ENCODE measurements at regions not wholly inside any gene's neighbourhood (a gene's known extent, or its start where the extent isn't known, plus 50 kb on each side); places are given as distances from the start of the nearest gene placed in this dataset.

- no peak for DNase-seq (ENCODE audit: extremely low read depth, low read depth)
These were observed 78.4 kb upstream of the SALL3 start for GRCh38 chr18:78900938-78901909.

DNA sequence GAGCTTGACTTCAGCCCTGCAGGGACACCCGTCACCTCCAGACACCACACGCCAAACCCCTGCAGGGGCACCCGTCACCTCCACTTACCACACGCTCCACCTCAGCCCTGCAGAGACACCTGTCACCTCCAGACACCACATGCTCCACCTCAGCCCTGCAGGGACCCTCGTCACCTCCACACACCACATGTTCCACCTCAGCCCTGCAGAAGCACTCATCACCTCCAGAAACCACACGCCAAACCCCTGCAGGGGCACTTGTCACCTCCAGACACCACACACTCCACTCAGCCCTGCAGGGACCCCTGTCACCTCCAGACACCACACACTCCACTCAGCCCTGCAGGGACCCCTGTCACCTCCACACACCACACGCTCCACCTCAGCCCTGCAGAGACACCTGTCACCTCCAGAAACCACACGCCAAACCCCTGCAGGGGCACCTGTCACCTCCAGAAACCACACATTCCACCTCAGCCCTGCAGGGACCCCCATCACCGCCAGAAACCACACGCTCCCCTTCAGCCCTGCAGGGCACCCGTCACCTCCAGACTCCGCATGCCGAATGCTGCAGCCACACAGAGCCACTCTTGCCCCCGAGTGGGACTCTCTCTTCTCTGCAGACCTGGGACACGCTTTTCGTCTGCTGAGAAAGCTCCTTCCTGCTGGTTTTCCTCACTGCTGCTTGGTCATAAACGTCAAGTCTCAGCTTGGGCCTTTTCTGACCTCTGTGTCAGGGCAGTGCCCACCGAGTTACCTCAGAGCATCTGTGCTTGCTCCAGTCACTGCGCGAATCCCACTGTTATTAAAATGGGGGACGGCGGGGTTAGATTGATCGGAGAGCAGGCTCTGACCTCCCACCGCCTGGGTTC, 77.5 kb upstream of the SALL3 start:
- DNase-seq (ENCODE audit: extremely low read depth, low read depth): no peak
- TF ChIP-seq, protein P1, sequence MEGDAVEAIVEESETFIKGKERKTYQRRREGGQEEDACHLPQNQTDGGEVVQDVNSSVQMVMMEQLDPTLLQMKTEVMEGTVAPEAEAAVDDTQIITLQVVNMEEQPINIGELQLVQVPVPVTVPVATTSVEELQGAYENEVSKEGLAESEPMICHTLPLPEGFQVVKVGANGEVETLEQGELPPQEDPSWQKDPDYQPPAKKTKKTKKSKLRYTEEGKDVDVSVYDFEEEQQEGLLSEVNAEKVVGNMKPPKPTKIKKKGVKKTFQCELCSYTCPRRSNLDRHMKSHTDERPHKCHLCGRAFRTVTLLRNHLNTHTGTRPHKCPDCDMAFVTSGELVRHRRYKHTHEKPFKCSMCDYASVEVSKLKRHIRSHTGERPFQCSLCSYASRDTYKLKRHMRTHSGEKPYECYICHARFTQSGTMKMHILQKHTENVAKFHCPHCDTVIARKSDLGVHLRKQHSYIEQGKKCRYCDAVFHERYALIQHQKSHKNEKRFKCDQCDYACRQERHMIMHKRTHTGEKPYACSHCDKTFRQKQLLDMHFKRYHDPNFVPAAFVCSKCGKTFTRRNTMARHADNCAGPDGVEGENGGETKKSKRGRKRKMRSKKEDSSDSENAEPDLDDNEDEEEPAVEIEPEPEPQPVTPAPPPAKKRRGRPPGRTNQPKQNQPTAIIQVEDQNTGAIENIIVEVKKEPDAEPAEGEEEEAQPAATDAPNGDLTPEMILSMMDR (IDR thresholded peaks at IDR 0.05; ENCODE audit: low read depth, low read length): no peak

More at GRCh38 chr18:78900938-78901909, 78.4 kb upstream of the SALL3 start:
- TF ChIP-seq, protein P1 (IDR thresholded peaks at IDR 0.05; ENCODE audit: low read depth, low read length): no peak

DNA sequence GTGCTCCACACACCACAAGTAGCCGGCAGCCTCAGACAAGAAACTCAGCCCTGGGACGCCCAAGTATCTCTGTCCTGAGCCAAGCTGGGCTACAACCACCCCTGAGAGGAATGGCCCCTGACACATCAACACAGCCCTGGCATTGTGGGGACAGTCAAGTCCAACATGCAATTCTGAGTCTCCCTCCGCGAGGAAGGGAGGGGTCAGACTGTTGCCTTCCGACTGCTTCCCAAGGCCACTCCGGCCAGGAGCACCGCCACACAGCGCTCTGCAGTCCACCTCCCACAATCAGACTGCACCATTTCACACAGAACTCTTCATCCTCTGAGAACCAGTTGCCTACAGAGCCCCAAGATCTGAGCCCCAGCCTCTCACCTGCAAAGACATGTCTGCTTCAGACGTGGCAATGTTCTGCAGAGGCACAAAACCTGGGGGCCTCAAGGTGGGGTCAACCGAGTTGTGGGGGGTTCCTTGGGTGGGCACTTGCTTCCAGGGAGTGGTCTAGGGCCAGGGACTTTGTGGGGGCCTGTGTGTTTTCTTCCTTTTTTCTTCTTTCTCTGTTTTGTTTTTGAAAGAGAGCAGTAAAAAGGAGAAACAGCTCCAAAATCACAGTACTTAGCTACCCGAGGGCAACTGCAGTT, 76.7 kb upstream of the SALL3 start:
- DNase-seq (ENCODE audit: extremely low read depth, low read depth): no peak
- TF ChIP-seq, protein P1 (IDR thresholded peaks at IDR 0.05; ENCODE audit: low read depth, low read length): no peak

DNA sequence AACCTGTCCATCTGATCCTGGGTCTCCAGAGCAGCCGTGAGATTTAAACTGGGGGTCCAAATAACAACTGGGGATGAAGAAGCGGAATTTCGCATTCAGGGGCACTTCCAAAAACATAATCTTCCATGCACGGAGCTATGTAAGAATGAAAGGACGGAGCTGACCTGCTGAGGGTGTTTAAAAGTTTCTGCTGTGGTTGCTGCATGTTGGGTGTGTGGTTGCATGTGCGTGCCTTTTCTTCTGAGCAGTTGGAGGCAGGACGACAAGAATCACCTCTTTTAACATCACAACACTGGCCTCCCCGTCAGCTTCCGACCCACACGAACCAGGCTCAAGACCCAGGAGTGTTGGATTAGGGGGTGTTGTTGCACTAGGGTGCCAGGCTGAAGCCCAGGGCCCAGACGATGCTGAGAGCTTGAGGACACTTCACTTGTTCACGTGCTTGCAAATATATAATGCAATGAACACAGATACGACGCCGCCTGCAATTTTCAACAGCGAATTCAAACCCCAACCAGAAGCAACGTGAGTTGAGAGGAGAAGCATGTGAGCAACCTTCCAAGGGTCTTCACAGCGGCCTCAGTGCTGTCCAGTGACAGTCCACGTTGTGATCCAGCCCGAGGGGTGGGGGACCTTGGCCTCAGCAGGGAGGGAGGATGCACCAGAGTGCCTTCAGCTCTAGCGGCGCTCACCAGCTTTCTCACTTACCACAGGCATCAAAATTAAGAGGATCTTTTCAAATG, 76.0 kb upstream of the SALL3 start:
- TF ChIP-seq, protein P1 (IDR thresholded peaks at IDR 0.05; ENCODE audit: low read depth, low read length): no peak

GRCh38 chr18:78904179-78904531, 75.5 kb upstream of the SALL3 start:
- TF ChIP-seq, protein P1 (IDR thresholded peaks at IDR 0.05; ENCODE audit: low read depth, low read length): no peak
- DNase-seq (ENCODE audit: extremely low read depth, low read depth): no peak

More for the DNA sequence above, 76.0 kb upstream of the SALL3 start:
- no peak for DNase-seq (ENCODE audit: extremely low read depth, low read depth)

DNA sequence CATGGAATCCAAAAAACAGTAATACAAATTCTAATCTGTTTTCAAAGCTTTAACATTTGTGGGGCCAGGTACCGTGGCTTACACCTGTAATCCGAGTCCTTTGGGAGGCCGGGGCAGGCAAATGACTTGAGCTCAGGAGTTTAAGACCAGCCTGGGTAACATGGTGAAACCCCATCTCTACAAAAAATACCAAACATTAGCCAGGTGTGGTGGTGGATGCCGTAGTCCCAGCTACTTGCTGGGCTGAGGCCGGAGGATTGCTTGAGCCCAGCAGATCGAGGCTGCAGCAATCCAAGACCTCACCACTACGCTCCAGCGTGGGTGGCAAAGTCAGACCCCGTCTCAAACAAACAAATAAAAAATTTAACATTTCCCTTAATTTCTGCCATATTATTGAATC, 74.3 kb upstream of the SALL3 start:
- TF ChIP-seq, protein P1 (IDR thresholded peaks at IDR 0.05; ENCODE audit: low read depth, low read length): no peak
- DNase-seq (ENCODE audit: extremely low read depth, low read depth): no peak

Measured in AG09319 (cell line).